ENCODE measurements at regions not wholly inside any gene's neighbourhood (a gene's known extent, or its start where the extent isn't known, plus 50 kb on each side); places are given as distances from the start of the nearest gene placed in this dataset.

GRCh38 chr18:43735570-43735969 is 458.3 kb upstream of the SYT4 start:
- H3K36me3 ChIP-seq (ENCODE audit: control insufficient read depth, insufficient read depth, low read length) = no peaks in the 10 kb centered on the region
- H4K20me1 ChIP-seq (ENCODE audit: control insufficient read depth, extremely low read depth, insufficient read depth, low read length) = peaks cover 2% of the 10 kb centered on the region
- H3K27ac ChIP-seq (ENCODE audit: insufficient read depth, low read length) = no peak overlapping the region
- no peaks in the 10 kb centered on the region for H3K79me2 ChIP-seq (ENCODE audit: control insufficient read depth, insufficient read depth, low read length)
- no peak overlapping the region for H3K9ac ChIP-seq (ENCODE audit: insufficient read depth, low read length)
- no peaks in the 10 kb centered on the region for H3K27me3 ChIP-seq (ENCODE audit: control insufficient read depth, insufficient read depth, low read length)
- no peak overlapping the region for H2AFZ ChIP-seq (ENCODE audit: low read length)
- H3K4me3 ChIP-seq (replicated peaks in 1 of 4; ENCODE audit: control extremely low read depth in 1 of 4, insufficient read depth in 1 of 4, low read depth in 3 of 4, low read length in 4 of 4) = no peak overlapping the region
- H3K9me3 ChIP-seq (ENCODE audit: control insufficient read depth, insufficient read depth, low read depth, low read length) = no peaks in the 10 kb centered on the region
- DNase-seq (ENCODE audit: low read depth in 2 of 2) = peak; percentile 6 to 19
- H3K4me1 ChIP-seq (ENCODE audit: control insufficient read depth, extremely low read depth, insufficient read depth, low read length) = no peaks in the 10 kb centered on the region
- TF ChIP-seq EZH2 (IDR thresholded peaks at IDR 0.05; ENCODE audit: low read length, missing control alignments) = no peak
- no peak for TF ChIP-seq CTCF (conservative IDR thresholded peaks at IDR 0.05 in 1 of 2, IDR thresholded peaks at IDR 0.05 in 1 of 2; ENCODE audit: low read depth in 1 of 2, low read length in 2 of 2)
- H3K4me2 ChIP-seq (ENCODE audit: extremely low read depth, insufficient read depth, low read length) = no peak overlapping the region

DNA sequence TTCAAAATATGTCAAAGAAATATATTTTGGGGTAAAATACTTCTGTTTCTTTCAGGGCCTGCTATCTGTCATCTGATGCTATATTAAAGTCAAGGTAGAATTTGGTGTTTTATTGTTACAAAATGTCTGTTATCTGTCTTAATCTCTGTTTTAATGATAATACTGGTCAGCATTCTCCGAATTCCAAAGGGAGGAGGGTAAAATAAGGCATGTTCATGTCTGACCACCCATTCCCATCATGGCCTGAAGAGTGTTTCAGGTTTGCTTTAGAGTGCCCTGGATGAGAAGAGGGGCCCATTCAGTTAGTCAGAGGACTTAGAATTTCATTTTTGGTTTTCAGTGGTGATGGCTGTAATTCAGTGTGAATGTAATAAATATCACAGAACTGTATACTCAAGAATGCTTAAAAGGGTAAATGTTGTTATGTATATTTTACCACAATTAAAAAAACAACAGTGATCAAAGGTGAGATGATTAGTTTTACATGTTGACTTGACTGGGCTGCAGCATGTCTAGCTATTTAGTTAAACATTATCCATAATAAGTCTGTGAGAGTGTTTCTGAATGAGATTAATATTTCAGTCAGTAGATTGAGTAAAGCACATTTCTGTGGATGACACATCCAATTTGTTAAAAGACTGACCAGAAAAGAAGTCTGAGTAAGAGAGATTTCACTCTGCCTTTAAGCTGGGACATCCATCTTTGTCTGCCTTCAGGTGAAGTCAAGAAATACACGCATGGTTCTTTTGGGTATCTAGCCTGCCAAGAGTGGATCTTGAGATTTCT is 467.9 kb upstream of the SYT4 start:
- Histone ChIP-seq H3K4me1 (ENCODE audit: control insufficient read depth, extremely low read depth, insufficient read depth, low read length) (no peaks in the 10 kb centered on the region), H3K4me3 (replicated peaks in 1 of 4; ENCODE audit: control extremely low read depth in 1 of 4, insufficient read depth in 1 of 4, low read depth in 3 of 4, low read length in 4 of 4) (no peak overlapping the region), H3K36me3 (ENCODE audit: control insufficient read depth, insufficient read depth, low read length) (no peaks in the 10 kb centered on the region), H2AFZ (ENCODE audit: low read length) (no peak overlapping the region), H3K27me3 (ENCODE audit: control insufficient read depth, insufficient read depth, low read length) (no peaks in the 10 kb centered on the region), H3K9ac (ENCODE audit: insufficient read depth, low read length) (no peak overlapping the region), H4K20me1 (ENCODE audit: control insufficient read depth, extremely low read depth, insufficient read depth, low read length) (no peaks in the 10 kb centered on the region), H3K4me2 (ENCODE audit: extremely low read depth, insufficient read depth, low read length) (no peak overlapping the region), H3K27ac (ENCODE audit: insufficient read depth, low read length) (no peak overlapping the region), H3K79me2 (ENCODE audit: control insufficient read depth, insufficient read depth, low read length) (no peaks in the 10 kb centered on the region), H3K9me3 (ENCODE audit: control insufficient read depth, insufficient read depth, low read depth, low read length) (no peaks in the 10 kb centered on the region)
- peak in 1 of 2 donors; percentile 10 for DNase-seq (ENCODE audit: low read depth in 2 of 2)
- TF ChIP-seq CTCF (conservative IDR thresholded peaks at IDR 0.05 in 1 of 2, IDR thresholded peaks at IDR 0.05 in 1 of 2; ENCODE audit: low read depth in 1 of 2, low read length in 2 of 2) (no peak), EZH2 (IDR thresholded peaks at IDR 0.05; ENCODE audit: low read length, missing control alignments) (no peak)

GRCh38 chr18:43751203-43751602 is 473.9 kb upstream of the SYT4 start:
- H3K9ac ChIP-seq (ENCODE audit: insufficient read depth, low read length) = no peak overlapping the region
- H3K36me3 ChIP-seq (ENCODE audit: control insufficient read depth, insufficient read depth, low read length) = no peaks in the 10 kb centered on the region
- no peak overlapping the region for H3K4me2 ChIP-seq (ENCODE audit: extremely low read depth, insufficient read depth, low read length)
- H3K27ac ChIP-seq (ENCODE audit: insufficient read depth, low read length) = no peak overlapping the region
- H3K27me3 ChIP-seq (ENCODE audit: control insufficient read depth, insufficient read depth, low read length) = no peaks in the 10 kb centered on the region
- H3K79me2 ChIP-seq (ENCODE audit: control insufficient read depth, insufficient read depth, low read length) = no peaks in the 10 kb centered on the region
- no peaks in the 10 kb centered on the region for H3K4me1 ChIP-seq (ENCODE audit: control insufficient read depth, extremely low read depth, insufficient read depth, low read length)
- peak in 1 of 2 donors; percentile 20 for DNase-seq (ENCODE audit: low read depth in 2 of 2)
- TF ChIP-seq CTCF (conservative IDR thresholded peaks at IDR 0.05 in 1 of 2, IDR thresholded peaks at IDR 0.05 in 1 of 2; ENCODE audit: low read depth in 1 of 2, low read length in 2 of 2) = no peak
- TF ChIP-seq EZH2 (IDR thresholded peaks at IDR 0.05; ENCODE audit: low read length, missing control alignments) = no peak
- H4K20me1 ChIP-seq (ENCODE audit: control insufficient read depth, extremely low read depth, insufficient read depth, low read length) = no peaks in the 10 kb centered on the region
- no peak overlapping the region for H2AFZ ChIP-seq (ENCODE audit: low read length)
- H3K9me3 ChIP-seq (ENCODE audit: control insufficient read depth, insufficient read depth, low read depth, low read length) = no peaks in the 10 kb centered on the region
- no peak overlapping the region for H3K4me3 ChIP-seq (replicated peaks in 1 of 4; ENCODE audit: control extremely low read depth in 1 of 4, insufficient read depth in 1 of 4, low read depth in 3 of 4, low read length in 4 of 4)
